C4-2B (cell line): ENCODE measurements at regions not wholly inside any gene's neighbourhood (a gene's known extent, or its start where the extent isn't known, plus 50 kb on each side); places are given as distances from the start of the nearest gene placed in this dataset.

Experiments
- CTCF ChIP-seq: fragments of 450-650 bp; conservative IDR thresholded peaks from 2 replicates; pipeline ENCODE4 v1.5.1; 2017; ENCODE audit warnings: mild to moderate bottlenecking
- ZFX ChIP-seq: fragments of 450-650 bp; IDR thresholded peaks from 2 replicates; pipeline ENCODE4 v1.6.1; 2017

- TF ChIP-seq CTCF (no peak), ZFX (no peak)
Observed at GRCh38 chr6:117034547-117034946, 157.5 kb downstream of the RFX6 start.
